ENCODE measurements at regions not wholly inside any gene's neighbourhood (a gene's known extent, or its start where the extent isn't known, plus 50 kb on each side); places are given as distances from the start of the nearest gene placed in this dataset.
A peak's percentile ranks its signal among the peaks of the same experiment; 100 is the strongest.

- DNase-seq, result no peak
Measured at GRCh38 chr6:25041485-25042035, 105.8 kb upstream of the RIPOR2 start.

DNA sequence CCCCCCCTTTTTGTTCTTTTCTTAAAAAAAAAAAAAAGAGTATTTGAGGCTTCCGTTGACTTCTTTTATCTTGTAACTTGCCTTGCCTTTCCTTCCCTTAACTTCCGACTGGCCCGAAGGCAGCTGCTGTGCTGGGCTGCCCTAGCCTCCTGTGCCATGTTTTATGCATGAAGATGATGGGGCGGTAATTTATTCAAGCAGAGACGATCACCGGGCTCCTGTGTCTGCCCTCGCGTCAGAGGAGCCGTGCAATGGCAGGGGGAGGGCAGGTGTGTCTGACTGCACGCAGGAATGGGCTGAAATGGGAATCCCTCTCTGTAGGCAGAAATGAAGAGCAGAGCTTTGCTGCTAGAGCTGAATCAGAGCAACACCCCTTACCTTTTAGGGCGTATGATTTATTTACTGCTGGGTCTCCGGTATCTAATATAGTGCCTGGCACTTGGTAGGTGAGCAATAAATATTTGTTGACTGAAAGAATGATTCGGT is 106.3 kb upstream of the RIPOR2 start:
- peak; percentile 68 for DNase-seq

DNA sequence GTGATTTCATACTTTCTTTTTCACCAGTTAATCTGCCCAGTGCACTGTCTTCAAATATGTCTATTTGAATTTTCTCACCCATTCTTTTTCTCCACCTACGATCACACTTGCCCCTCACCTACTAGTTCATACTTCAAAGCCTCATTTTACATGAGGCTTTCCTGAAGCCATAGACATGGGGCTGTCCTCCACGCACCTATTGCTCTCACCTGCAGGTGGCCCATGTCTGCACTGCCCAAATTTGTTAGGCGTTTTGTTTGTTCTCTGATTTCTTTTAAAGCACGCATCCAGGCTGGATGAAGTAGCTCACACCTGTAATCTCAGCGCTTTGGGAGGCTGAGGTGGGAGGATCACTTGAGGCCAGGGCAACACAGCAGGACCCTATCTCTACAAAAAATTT is 106.8 kb upstream of the RIPOR2 start:
- DNase-seq, result no peak

DNA sequence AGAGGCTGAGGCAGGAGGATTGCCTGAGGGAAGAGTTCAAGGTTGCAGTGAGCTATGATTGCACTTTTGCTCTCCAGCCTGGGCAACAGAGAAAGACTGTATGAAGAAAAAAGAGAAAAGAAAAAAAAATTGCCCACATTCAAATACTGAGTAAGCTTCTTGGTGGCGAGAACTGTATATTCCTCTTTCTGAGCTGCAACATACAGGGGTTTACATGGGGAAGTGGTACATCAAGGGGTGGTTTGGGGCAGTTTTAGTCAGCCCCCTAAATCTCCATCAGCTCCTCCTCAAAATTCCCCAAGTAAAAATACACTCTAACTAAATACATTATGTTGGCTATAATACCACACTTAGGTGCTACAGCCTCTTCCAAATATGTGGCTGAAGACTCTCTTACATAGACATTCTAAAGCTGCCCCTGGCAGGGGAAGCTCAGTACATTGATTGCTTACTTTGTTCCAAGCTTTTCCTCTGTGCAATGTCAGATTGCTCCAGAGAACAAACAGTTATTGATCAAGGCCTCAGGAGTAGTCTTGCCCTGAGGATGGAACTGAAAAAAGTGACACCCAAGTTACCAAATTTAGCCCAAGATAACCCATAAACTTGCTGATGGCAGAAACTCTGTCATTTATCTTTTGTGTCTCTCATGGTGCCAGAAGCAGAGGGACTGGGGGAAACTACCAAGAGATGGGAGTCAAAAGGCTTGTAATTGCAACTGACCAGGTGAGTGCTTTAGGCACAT is 107.4 kb upstream of the RIPOR2 start:
- no peak for DNase-seq

DNA sequence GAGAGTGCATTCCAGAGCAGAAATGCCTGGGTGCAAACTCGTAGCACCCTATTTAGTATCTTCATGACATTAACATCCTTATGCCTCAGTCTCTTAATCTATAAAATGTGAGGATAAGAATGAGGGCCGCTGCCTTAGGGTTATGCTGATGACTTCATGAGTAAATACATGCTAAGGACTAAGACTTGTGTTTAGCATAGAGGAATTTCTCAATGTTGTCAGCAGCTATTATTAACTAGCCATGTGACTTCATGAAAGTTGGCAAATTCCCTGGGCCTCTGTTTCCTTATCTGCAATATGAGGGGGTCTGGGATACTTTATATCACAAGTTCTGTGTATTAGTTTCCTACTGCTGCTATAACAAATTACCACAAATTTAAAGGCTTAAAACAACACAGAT is 108.1 kb upstream of the RIPOR2 start:
- no peak for DNase-seq

DNA sequence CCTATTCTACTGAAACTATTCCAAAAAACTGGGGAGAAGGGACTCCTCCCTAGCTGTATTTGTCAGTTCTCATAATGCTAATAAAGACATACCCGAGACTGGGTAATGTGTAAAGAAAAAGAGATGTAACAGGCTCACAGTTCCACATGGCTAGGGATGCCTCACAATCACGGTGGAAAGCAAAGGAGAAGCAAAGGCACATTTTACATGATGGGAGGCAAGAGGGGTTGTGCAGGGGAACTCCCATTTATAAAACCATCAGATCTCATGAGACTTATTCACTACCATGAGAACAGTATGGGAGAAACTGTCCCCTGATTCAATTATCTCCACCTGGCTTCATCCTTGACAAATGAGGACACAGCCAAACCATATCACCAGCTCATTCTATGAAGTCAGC is 111.2 kb upstream of the RIPOR2 start:
- no peak for DNase-seq

GRCh38 chr6:25050356-25050755 is 114.6 kb upstream of the RIPOR2 start:
- DNase-seq, result no peak

DNA sequence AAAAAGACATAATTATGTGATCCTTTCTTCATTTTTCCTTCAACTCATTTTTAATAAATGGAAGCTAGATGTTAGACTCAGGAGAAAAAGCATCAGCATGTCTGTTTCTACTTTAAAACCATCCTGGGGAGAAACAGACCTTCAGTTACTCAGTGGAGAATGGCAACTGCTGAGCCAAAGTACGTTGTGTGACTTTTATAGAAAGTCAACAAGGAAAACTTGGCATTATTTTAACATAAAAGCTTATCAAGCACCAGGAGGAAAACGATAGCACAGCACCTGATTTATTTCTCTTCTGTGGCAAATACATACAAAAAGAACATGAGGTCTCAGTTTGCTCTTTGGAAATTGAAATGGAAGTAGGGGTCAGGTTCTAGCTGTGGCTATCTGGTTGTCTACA is 115.3 kb upstream of the RIPOR2 start:
- no peak for DNase-seq

DNA sequence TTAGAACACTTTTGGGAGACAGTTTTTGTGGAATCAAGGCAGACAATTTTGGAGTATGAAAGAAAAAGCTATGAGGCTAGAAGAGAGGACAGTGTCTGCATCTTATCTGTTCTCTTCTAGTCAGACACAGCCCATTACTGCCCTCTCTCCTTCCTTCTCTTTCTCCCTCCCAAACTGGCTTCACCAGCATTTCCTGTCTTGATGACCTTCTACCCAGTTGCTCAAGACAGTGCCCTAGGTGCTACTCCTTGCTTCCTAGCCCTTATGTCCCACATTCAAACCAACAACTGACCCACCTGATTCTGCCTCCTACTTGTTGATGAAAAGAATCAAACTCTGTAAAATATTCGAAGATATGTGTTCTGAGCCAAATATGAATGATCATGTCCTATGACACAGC is 116.4 kb upstream of the RIPOR2 start:
- DNase-seq, result no peak

DNA sequence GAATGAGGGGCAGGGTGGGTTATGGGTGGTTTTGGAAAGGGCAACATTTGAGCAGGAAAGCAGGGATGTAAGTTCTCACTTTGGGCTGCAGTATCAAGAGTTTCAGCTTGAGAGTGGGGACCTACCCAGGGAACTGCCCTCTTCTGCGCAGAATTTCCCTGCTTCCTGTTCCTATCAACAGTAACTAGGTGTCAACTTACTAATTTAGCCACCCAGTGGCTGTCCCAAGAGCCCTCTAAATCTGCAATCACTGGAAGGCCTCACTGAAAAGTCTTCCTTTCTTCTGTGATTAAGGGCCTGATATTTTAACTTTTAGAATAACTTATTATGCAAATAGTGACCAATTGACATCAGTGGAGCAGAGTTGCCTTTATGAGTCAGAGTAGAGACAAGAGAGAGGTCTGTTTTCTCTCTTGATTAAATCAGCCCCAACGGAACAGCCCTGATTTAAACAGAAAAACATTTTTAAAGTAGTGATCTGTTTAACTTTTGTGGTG is 118.2 kb upstream of the RIPOR2 start:
- no peak for DNase-seq

DNA sequence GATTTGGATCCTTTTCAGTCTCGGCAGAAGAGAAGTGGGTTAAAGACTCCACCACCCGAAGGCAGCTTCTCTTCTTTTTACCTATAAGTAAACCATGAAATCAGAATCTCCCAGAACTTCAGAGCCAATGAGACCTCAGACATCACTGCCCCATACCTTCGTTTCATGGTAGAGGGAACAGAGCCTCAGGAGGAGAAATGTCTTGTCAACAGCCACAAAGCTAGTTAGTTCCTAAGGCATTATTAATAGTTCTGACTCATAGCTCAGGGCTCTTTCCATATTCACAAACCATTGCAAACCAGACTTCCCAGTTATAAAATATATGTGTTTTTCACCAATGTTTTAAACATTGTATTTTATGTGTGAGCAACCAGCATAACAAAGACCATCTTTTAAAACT is 118.7 kb upstream of the RIPOR2 start:
- DNase-seq, result no peak

DNA sequence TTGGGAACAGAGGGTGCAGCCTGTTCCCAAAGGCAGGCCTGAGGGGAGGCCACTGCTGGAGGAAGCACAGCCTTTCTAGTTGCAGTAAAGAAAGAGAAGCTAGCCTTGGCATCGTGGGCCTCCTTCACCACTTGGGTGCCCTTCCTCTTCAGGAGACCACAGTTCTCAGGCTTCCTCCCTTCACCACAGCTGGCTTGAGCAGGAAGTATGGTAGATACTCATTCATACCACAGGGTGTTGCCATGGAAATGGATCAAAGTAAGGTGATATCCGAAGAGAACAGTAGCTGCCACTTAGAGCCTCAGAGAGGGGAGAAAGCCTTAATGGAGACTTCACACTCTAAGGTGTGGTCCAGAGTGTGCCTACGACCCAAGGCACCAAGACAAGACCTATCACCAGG is 120.4 kb upstream of the RIPOR2 start:
- DNase-seq, result no peak

DNA sequence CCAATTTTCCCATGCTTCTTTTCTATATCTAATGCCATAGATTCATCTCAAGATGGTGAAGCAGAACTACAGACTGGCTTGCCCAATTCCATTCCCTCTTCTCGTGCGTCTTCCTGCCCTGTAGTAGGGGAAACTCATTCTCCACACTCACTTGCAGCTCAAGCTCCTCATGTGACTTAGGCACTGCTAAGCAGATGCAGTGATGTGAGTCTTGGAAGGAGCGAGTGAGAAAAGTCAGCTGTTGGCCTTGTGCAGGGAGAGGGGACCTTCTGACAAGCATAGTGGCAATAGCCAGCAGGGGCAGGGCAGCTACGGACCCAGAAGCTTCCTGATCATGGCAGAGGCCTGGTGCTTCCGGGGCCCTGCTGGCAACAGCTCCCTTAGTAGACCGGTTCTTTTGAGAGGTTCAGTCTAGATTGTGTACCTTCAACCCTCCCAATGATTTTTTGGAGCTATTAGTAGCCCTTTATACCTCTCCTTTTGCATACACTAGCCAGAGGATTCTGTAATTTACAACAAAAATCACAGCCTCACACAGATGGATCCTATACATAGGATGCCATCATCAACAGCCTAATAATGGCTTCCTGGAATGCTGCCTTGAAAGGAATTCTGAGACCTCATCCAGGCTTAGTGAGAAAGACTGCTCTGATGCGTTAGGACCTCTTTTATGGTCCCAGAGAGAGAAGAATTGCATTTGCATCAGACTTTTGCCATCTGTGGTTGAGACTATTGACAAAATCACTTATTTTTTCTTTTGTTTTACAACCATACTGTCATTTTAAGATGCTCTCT is 121.5 kb upstream of the RIPOR2 start:
- DNase-seq, result no peak

GRCh38 chr6:25058441-25058840 is 122.7 kb upstream of the RIPOR2 start:
- DNase-seq, result no peak

DNA sequence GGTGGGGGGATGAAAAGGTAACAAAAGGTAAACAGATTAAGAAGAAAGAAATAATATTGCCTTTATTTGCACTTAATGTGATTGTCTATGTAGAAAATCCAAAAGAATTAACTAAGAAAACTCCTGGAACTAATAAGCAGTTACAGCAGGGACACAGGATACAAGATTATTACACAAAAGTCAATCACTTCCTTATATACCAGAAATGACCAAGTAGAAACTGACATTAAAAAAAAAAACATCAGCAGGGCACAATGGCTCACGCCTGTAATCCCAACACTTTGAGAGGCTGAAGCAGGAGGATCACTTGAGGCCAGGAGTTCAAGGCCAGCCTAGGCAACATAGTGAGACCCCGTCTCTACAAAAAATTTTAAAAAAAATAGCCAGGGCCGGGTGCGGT is 123.2 kb upstream of the RIPOR2 start:
- no peak for DNase-seq

GRCh38 chr6:25060522-25060921 is 124.8 kb upstream of the RIPOR2 start:
- no peak for DNase-seq

- DNase-seq, result no peak
Measured at GRCh38 chr6:25061289-25061936, 125.7 kb upstream of the RIPOR2 start.

GRCh38 chr6:25062070-25062811 is 126.5 kb upstream of the RIPOR2 start:
- DNase-seq, result no peak

- no peak for DNase-seq
Measured at GRCh38 chr6:25064006-25064405, 128.2 kb upstream of the RIPOR2 start.

GRCh38 chr6:25065666-25066065 is 129.9 kb upstream of the RIPOR2 start:
- DNase-seq, result no peak

- no peak for DNase-seq
Measured at GRCh38 chr6:25066593-25066992, 130.8 kb upstream of the RIPOR2 start.

DNA sequence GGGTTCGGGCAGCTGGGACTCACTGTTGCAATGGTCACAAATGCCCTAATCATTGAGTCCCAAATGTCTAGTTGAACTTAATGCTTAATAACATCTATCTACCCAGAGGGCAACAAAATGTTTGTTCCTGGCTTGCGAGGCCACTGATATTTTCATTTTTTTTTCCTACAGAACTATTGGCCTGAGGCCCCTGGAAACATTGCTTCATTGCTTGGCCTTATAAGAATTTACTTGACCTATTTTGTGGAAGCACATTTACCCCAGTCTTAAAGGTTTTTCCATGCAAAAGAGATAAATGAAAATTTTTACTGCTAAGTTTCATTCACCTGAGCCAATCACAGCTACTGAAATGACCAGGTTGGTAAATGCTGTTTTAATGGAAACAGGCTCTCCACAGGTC is 133.1 kb upstream of the RIPOR2 start:
- no peak for DNase-seq

Data from activated CD8-positive, alpha-beta memory T cell treated with anti-CD3 and anti-CD28 coated beads, Interleukin-2, amount 50 U/mL, for 48 hours (primary cell).